Peyer's patch (tissue), 4 donors: ENCODE measurements at regions not wholly inside any gene's neighbourhood (a gene's known extent, or its start where the extent isn't known, plus 50 kb on each side); places are given as distances from the start of the nearest gene placed in this dataset.

Experiments used
- POLR2A ChIP-seq, 2 donors: fragments of 450-650 bp; IDR thresholded peaks; one replicate each; pipeline ENCODE4 v1.5.1; 2017; ENCODE audit warnings: antibody characterized with exemption in 2 of 2, mild to moderate bottlenecking in 2 of 2, moderate library complexity in 2 of 2
- TF ChIP-seq, protein P1 (sequence below), 6 experiments: fragments of 450-650 bp in 4 of 6; fragments of 200-600 bp in 2 of 6; sonication (generic) in 1 of 6; IDR thresholded peaks; one replicate each; pipeline ENCODE4 v1.5.1; 2017 to 2019; ENCODE audit warnings: antibody characterized with exemption in 6 of 6, mild to moderate bottlenecking in 3 of 6, moderate library complexity in 1 of 6

- TF ChIP-seq POLR2A (IDR thresholded peaks at IDR 0.05) = no peak
- TF ChIP-seq, protein P1, sequence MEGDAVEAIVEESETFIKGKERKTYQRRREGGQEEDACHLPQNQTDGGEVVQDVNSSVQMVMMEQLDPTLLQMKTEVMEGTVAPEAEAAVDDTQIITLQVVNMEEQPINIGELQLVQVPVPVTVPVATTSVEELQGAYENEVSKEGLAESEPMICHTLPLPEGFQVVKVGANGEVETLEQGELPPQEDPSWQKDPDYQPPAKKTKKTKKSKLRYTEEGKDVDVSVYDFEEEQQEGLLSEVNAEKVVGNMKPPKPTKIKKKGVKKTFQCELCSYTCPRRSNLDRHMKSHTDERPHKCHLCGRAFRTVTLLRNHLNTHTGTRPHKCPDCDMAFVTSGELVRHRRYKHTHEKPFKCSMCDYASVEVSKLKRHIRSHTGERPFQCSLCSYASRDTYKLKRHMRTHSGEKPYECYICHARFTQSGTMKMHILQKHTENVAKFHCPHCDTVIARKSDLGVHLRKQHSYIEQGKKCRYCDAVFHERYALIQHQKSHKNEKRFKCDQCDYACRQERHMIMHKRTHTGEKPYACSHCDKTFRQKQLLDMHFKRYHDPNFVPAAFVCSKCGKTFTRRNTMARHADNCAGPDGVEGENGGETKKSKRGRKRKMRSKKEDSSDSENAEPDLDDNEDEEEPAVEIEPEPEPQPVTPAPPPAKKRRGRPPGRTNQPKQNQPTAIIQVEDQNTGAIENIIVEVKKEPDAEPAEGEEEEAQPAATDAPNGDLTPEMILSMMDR (IDR thresholded peaks at IDR 0.05) = no peak
These were observed 148.1 kb upstream of the GATB start for GRCh38 chr4:151908734-151909497.
